Mesendoderm (in vitro differentiated cells): ENCODE measurements at regions not wholly inside any gene's neighbourhood (a gene's known extent, or its start where the extent isn't known, plus 50 kb on each side); places are given as distances from the start of the nearest gene placed in this dataset.

Source experiments
- DNase-seq: peaks from one replicate; pipeline ENCODE4 v3.0.0; 2013
- H2AK5ac ChIP-seq: 2 replicates; pipeline ENCODE4 v1.6.1; 2013; ENCODE audit warnings: low read length, inconsistent platforms
- H2BK120ac ChIP-seq: 2 replicates; pipeline ENCODE4 v1.6.1; 2013; ENCODE audit warnings: low read depth, mild to moderate bottlenecking, low read length, moderate library complexity, mixed read lengths
- H2BK15ac ChIP-seq: replicated peaks from 2 replicates; pipeline ENCODE4 v1.6.1; 2013; ENCODE audit warnings: low read depth, mild to moderate bottlenecking, moderate library complexity
- H2BK5ac ChIP-seq: 2 replicates; pipeline ENCODE4 v1.6.1; 2013; ENCODE audit warnings: low read length, inconsistent platforms
- H3K18ac ChIP-seq: 2 replicates; pipeline ENCODE4 v1.6.1; 2013; ENCODE audit warnings: mild to moderate bottlenecking, low read length, mixed read lengths
- H3K23ac ChIP-seq: one replicate; pipeline ENCODE4 v1.6.1; 2013; ENCODE audit warnings: low read length
- H3K27ac ChIP-seq: 2 replicates; pipeline ENCODE4 v1.5.1; 2013; ENCODE audit warnings: low read depth, mild to moderate bottlenecking, inconsistent platforms, low read length, moderate library complexity
- H3K27me3 ChIP-seq: 2 replicates; pipeline ENCODE4 v1.6.1; 2013; ENCODE audit warnings: low read length, control low read depth, mild to moderate bottlenecking, inconsistent platforms; ENCODE audit not compliant: insufficient read depth, poor library complexity
- H3K36me3 ChIP-seq: 2 replicates; pipeline ENCODE4 v1.6.1; 2013; ENCODE audit warnings: low read length, inconsistent platforms; ENCODE audit not compliant: control insufficient read depth, insufficient read depth
- H3K4ac ChIP-seq: one replicate; pipeline ENCODE4 v1.6.1; 2013; ENCODE audit warnings: low read depth, mild to moderate bottlenecking, low read length, moderate library complexity
- H3K4me1 ChIP-seq: 2 replicates; pipeline ENCODE4 v1.6.1; 2013; ENCODE audit warnings: low read depth, low read length, inconsistent platforms; ENCODE audit not compliant: control insufficient read depth
- H3K4me2 ChIP-seq: 2 replicates; pipeline ENCODE4 v1.6.1; 2013; ENCODE audit warnings: low read length
- H3K4me3 ChIP-seq: 2 replicates; pipeline ENCODE4 v1.5.1; 2013; ENCODE audit warnings: mild to moderate bottlenecking, low read length
- H3K56ac ChIP-seq: one replicate; pipeline ENCODE4 v1.6.1; 2013; ENCODE audit warnings: low read length
- H3K79me1 ChIP-seq: 2 replicates; pipeline ENCODE4 v1.6.1; 2013; ENCODE audit warnings: low read length, inconsistent platforms
- H3K79me2 ChIP-seq: 2 replicates; pipeline ENCODE4 v1.6.1; 2013; ENCODE audit warnings: mild to moderate bottlenecking, low read length; ENCODE audit not compliant: control insufficient read depth, insufficient read depth
- H3K9ac ChIP-seq: 2 replicates; pipeline ENCODE4 v1.6.1; 2013; ENCODE audit warnings: low read length, inconsistent platforms
- H4K5ac ChIP-seq: one replicate; pipeline ENCODE4 v1.6.1; 2013; ENCODE audit warnings: low read length
- H4K8ac ChIP-seq: one replicate; pipeline ENCODE4 v1.6.1; 2013; ENCODE audit warnings: low read depth, mild to moderate bottlenecking, control low read depth, low read length, moderate library complexity
- WGBS: extraction: QIAGEN DNeasy Blood & Tissue Kit; methylation state at CpG from one replicate; pipeline ENCODE4 v1.1.7; 2013; ENCODE audit warnings: low lambda C conversion rate, missing lambda C conversion rate; ENCODE audit not compliant: insufficient coverage; ENCODE audit errors: extremely low coverage; 5-methylcytosine and 5-hydroxymethylcytosine counted together

DNA sequence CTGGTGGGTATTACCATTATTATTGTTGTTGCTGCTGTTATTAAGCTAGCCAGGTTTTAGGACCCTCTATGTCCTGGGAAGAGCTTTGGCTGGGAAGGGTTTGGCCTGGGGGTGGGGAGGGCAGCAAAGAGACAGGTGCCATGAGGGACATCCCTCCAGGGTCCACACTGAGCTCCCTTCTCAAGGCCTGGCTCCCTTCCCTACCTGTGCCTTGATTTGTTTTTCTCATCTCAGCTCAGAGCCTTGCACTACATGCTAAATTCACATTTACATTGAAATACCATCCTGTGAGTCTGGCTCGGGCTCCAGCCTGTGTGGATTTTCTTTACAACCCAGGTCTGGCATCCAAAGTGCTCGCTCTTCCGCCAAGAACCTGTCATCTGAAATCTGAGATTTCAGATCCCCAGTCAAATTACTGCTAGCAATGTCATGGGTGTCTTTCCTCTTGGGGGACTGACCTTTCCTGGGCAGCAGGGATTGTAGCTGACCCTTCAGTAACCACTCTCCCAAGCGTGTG lies 536.3 kb downstream of the PTPRU start:
- Histone ChIP-seq H2BK15ac (no peak overlapping the region), H3K27me3 (no peaks in the 10 kb centered on the region), H3K23ac (no peak overlapping the region), H3K36me3 (no peaks in the 10 kb centered on the region), H3K4me3 (no peak overlapping the region), H3K79me2 (no peaks in the 10 kb centered on the region), H3K4me2 (no peak overlapping the region), H2BK5ac (no peak overlapping the region), H3K27ac (no peak overlapping the region), H2AK5ac (no peak overlapping the region), H3K56ac (no peak overlapping the region), H3K4ac (no peak overlapping the region), H2BK120ac (no peak overlapping the region), H3K79me1 (no peaks in the 10 kb centered on the region), H3K9ac (no peak overlapping the region), H4K5ac (no peak overlapping the region), H3K4me1 (no peaks in the 10 kb centered on the region), H4K8ac (no peak overlapping the region), H3K18ac (no peak overlapping the region)
- WGBS = no CpG with 5 or more reads among the region's 4 CpGs
- DNase-seq = no peak

DNA sequence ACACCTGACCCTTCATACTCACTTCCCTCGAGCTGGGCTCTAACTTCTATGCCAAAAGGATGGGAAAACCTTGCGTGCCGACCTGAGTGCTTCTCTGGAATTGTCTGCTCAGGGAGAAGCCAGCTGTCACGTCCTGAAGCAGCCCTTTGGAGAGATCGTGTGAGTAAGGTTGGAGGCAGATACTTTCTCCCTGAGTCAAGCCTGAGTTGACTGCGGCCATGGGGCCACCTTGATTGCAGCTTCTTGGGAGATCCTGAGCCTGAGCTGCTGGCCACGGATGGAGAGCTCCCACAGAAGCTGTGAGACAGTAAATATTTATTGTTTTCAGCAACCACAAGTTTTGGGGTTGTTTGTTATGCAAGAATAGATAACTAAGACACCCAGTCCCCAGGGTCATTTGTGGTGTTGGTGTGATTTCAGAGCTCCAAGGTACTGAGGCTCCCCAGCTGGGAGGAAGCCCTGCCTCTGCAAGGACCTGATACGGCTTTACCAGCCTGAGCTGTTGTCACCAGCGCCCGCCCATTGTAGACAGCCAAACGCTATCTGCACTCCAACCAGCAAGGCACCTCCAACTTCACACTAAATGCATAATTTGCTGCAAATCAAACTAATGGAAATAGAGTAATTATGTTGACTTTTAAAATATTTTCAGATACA lies 531.6 kb downstream of the PTPRU start:
- H3K36me3 ChIP-seq = no peaks in the 10 kb centered on the region
- no peak overlapping the region for H4K8ac ChIP-seq
- no peak overlapping the region for H3K23ac ChIP-seq
- no CpG with 5 or more reads among the region's 11 CpGs for WGBS
- no peak overlapping the region for H2BK120ac ChIP-seq
- H3K4ac ChIP-seq = no peak overlapping the region
- H3K4me1 ChIP-seq = no peaks in the 10 kb centered on the region
- no peak overlapping the region for H2AK5ac ChIP-seq
- no peak overlapping the region for H3K27ac ChIP-seq
- H2BK5ac ChIP-seq = no peak overlapping the region
- no peak overlapping the region for H3K4me3 ChIP-seq
- H2BK15ac ChIP-seq = no peak overlapping the region
- no peak for DNase-seq
- H3K4me2 ChIP-seq = no peak overlapping the region
- H3K9ac ChIP-seq = no peak overlapping the region
- H3K56ac ChIP-seq = no peak overlapping the region
- H3K79me1 ChIP-seq = no peaks in the 10 kb centered on the region
- H3K18ac ChIP-seq = no peak overlapping the region
- H4K5ac ChIP-seq = no peak overlapping the region
- no peaks in the 10 kb centered on the region for H3K27me3 ChIP-seq
- no peaks in the 10 kb centered on the region for H3K79me2 ChIP-seq

DNA sequence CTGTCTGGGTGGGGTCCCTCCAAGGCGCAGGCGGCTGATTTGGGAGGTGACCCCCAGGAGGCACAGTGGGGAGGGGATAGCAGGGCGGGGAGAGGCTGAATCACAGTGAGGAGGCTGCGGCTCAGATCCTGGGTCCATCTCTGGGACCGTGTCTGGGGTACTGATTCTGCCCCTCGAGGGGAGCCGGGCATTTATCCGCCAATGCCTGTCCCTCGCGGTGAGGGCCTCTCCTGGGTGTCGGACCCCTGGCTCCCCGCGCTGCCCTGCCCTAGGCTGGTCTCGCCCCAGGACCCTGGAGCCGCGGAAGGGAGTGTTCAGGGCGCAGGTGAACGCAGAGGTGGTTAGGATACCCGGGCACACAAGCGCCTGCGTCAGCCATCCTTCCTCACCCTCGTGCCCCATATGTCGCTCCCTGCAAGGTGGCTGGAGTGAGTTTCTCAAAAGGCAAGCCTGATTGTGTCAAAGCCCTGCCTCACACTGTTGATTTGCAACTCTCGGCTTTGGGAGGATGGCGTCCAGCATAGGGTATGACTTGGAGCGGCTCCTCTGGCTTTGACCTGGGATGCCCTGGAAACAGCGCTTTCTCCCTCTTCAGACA lies 530.9 kb downstream of the PTPRU start:
- Histone ChIP-seq H4K5ac (no peak overlapping the region), H3K56ac (no peak overlapping the region), H4K8ac (no peak overlapping the region), H3K23ac (no peak overlapping the region), H3K79me2 (no peaks in the 10 kb centered on the region), H3K27me3 (no peaks in the 10 kb centered on the region), H2AK5ac (no peak overlapping the region), H2BK120ac (no peak overlapping the region), H3K4me1 (no peaks in the 10 kb centered on the region), H3K4me2 (no peak overlapping the region), H3K9ac (no peak overlapping the region), H3K18ac (no peak overlapping the region), H2BK5ac (no peak overlapping the region), H3K79me1 (no peaks in the 10 kb centered on the region), H2BK15ac (no peak overlapping the region), H3K4ac (no peak overlapping the region), H3K4me3 (no peak overlapping the region), H3K27ac (no peak overlapping the region), H3K36me3 (no peaks in the 10 kb centered on the region)
- DNase-seq = no peak
- WGBS = no CpG with 5 or more reads among the region's 27 CpGs

DNA sequence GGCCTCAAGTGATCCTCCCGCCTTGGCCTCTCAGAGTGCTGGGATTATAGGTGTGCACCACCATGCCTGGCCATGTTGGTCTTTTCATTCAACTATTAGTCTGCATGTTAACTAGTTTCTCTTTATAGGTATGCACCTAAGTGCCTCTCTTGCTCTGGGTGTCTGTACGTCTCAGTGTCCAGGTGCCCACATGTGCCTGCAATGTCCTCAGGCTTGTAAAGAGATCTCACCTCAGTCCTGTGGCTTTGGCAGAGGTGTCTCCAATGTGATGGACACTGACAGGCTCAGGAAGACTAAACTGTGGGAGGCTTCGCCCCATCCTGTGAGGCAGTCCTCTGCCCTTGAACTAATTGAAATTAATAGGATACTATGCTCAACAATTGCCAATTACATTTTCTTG lies 526.3 kb downstream of the PTPRU start:
- H3K9ac ChIP-seq = no peak overlapping the region
- no peaks in the 10 kb centered on the region for H3K27me3 ChIP-seq
- H4K5ac ChIP-seq = no peak overlapping the region
- H3K27ac ChIP-seq = no peak overlapping the region
- no peak overlapping the region for H2BK15ac ChIP-seq
- no peak overlapping the region for H3K4ac ChIP-seq
- no peak overlapping the region for H2AK5ac ChIP-seq
- no peaks in the 10 kb centered on the region for H3K4me1 ChIP-seq
- no peak overlapping the region for H3K4me2 ChIP-seq
- no peaks in the 10 kb centered on the region for H3K79me1 ChIP-seq
- H3K79me2 ChIP-seq = no peaks in the 10 kb centered on the region
- no peak overlapping the region for H3K4me3 ChIP-seq
- no CpG with 5 or more reads among the region's 3 CpGs for WGBS
- H3K18ac ChIP-seq = no peak overlapping the region
- no peak overlapping the region for H2BK5ac ChIP-seq
- DNase-seq = no peak
- no peak overlapping the region for H3K56ac ChIP-seq
- no peak overlapping the region for H3K23ac ChIP-seq
- H3K36me3 ChIP-seq = no peaks in the 10 kb centered on the region
- H4K8ac ChIP-seq = no peak overlapping the region
- H2BK120ac ChIP-seq = no peak overlapping the region

DNA sequence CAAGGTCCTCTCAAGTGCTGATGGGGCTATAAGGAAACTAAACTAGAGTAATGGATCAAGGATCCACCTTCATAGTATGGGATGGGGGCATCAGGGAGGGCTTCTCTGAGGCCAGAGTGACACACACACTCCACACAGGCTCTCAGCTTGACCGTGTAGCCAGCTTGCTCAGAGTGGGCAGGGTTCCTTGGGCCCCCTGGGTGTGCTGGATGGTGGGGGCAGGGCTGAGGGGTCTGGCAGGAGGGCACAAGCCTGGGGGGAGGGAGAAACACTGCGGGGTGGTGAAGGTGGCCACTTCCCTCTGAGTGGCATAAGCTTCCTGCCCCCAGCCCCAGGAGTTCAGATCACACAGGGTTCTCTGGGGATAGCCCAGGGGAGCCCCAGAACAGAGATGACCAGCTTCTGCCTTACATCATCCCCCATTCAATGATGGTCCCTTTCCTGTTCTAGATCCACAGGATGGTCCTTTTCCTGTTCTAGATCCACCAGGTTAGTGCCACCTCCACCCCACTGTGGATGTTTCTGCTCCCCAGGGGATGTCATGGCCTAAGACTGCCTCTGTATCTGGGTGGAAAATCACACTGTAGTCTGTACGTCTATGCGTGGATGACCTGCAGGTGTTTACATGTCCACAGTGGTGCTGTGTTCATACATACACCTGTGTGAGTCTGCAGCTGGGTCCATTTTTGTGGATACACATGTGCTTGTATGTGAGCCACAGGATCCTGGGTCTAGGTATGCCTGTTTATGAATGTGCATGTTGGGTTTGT lies 525.0 kb downstream of the PTPRU start:
- H3K27me3 ChIP-seq = no peaks in the 10 kb centered on the region
- H4K5ac ChIP-seq = no peak overlapping the region
- no peak overlapping the region for H3K4me3 ChIP-seq
- H3K18ac ChIP-seq = no peak overlapping the region
- H2BK120ac ChIP-seq = no peak overlapping the region
- H3K79me1 ChIP-seq = no peaks in the 10 kb centered on the region
- no peak overlapping the region for H2BK5ac ChIP-seq
- H3K56ac ChIP-seq = no peak overlapping the region
- H4K8ac ChIP-seq = no peak overlapping the region
- H3K27ac ChIP-seq = no peak overlapping the region
- no peak overlapping the region for H3K4ac ChIP-seq
- no peak for DNase-seq
- WGBS = no CpG with 5 or more reads among the region's 4 CpGs
- H3K36me3 ChIP-seq = no peaks in the 10 kb centered on the region
- no peak overlapping the region for H2AK5ac ChIP-seq
- no peak overlapping the region for H2BK15ac ChIP-seq
- no peak overlapping the region for H3K4me2 ChIP-seq
- no peaks in the 10 kb centered on the region for H3K79me2 ChIP-seq
- no peak overlapping the region for H3K9ac ChIP-seq
- no peaks in the 10 kb centered on the region for H3K4me1 ChIP-seq
- no peak overlapping the region for H3K23ac ChIP-seq
